GM12878 (cell line): ENCODE measurements at regions not wholly inside any gene's neighbourhood (a gene's known extent, or its start where the extent isn't known, plus 50 kb on each side); places are given as distances from the start of the nearest gene placed in this dataset.

ENCODE experiments used
- ATAC-seq: fragments of 200-7000 bp; cut with Tn5 transposase; 3 replicates; pipeline ENCODE4 v1.9.1; 2020; ENCODE audit warnings: mild to moderate bottlenecking, moderate library complexity
- BruUV-seq: library from RNA; stranded (reverse); fragments of 400-500 nt; replicated peaks from 2 replicates; lab custom pipeline; 2021; lab: Mats Ljungman, UMichigan
- CTCF ChIA-PET: fragments of 300-600 bp; sonication (Branson Sonifier 250); formaldehyde crosslinking; extraction: SDS; loops from one replicate; lab custom pipeline; 2021; ENCODE audit warnings: inconsistent platforms; lab: Yijun Ruan, JAX
- POLR2A ChIA-PET: fragments of 350-600 bp; formaldehyde crosslinking; extraction: SDS; loops from one replicate; lab custom pipeline; 2021; ENCODE audit warnings: inconsistent platforms; lab: Charles Lee
- RAD21 ChIA-PET: fragments of 300-600 bp; sonication (Branson Sonifier 250); formaldehyde crosslinking; loops from one replicate; lab custom pipeline; 2023; ENCODE audit warnings: antibody characterized with exemption; ENCODE audit not compliant: unreplicated experiment; lab: Charles Lee
- SMC1A ChIA-PET: fragments of 300-600 bp; sonication (Branson Sonifier 250); formaldehyde crosslinking; loops from one replicate; lab custom pipeline; 2023; ENCODE audit not compliant: unreplicated experiment, uncharacterized antibody; lab: Charles Lee
- DNase-seq: peaks from one replicate; pipeline ENCODE4 v3.0.0-alpha.2; 2011; ENCODE audit warnings: low read depth, low spot score
- FAIRE-seq: peaks from 3 replicates; lab custom pipeline; 2011; peaks lifted over from hg19 to GRCh38; lab: Jason Lieb, UNC
- H2AFZ ChIP-seq: 2 replicates; pipeline ENCODE4 v1.6.0; 2011; ENCODE audit warnings: low read depth, low read length, control low read depth; ENCODE audit not compliant: control insufficient read depth
- H3K27ac ChIP-seq: 2 replicates; pipeline ENCODE4 v1.5.1; 2011; ENCODE audit warnings: control low read depth; ENCODE audit not compliant: control insufficient read depth, insufficient read depth
- H3K27me3 ChIP-seq, 2 experiments: replicated peaks in 1 of 2; 2 replicates each; pipeline versions ENCODE4 v1.6.0 to v1.6.1; 2011; ENCODE audit warnings: low read length in 1 of 2; ENCODE audit not compliant: control insufficient read depth in 2 of 2, insufficient read depth in 2 of 2
- H3K36me3 ChIP-seq, 2 experiments: 2 replicates each; pipeline ENCODE4 v1.5.1; 2011; ENCODE audit warnings: low read length in 1 of 2; ENCODE audit not compliant: control insufficient read depth in 2 of 2, insufficient read depth in 2 of 2
- H3K4me1 ChIP-seq: 2 replicates; pipeline ENCODE4 v1.6.1; 2011; ENCODE audit warnings: mild to moderate bottlenecking, low read length, moderate library complexity, mixed read lengths; ENCODE audit not compliant: control insufficient read depth, insufficient read depth
- H3K4me2 ChIP-seq: 2 replicates; pipeline ENCODE4 v1.6.0; 2011; ENCODE audit warnings: control low read depth; ENCODE audit not compliant: control insufficient read depth, insufficient read depth
- H3K4me3 ChIP-seq: fragments of 200-600 bp; sonication (generic); 2 replicates; pipeline ENCODE4 v1.5.1; 2016
- H3K79me2 ChIP-seq: 2 replicates; pipeline ENCODE4 v1.6.0; 2011; ENCODE audit warnings: low read length; ENCODE audit not compliant: control insufficient read depth, insufficient read depth
- H3K9ac ChIP-seq: 2 replicates; pipeline ENCODE4 v1.8.0; 2011; ENCODE audit warnings: low read length, control low read depth, mixed read lengths; ENCODE audit not compliant: control insufficient read depth, insufficient read depth
- H3K9me3 ChIP-seq: replicated peaks from 3 replicates; pipeline ENCODE4 v1.5.1; 2011; ENCODE audit warnings: mild to moderate bottlenecking, low read length; ENCODE audit not compliant: control insufficient read depth, insufficient read depth
- H4K20me1 ChIP-seq: 2 replicates; pipeline ENCODE4 v1.6.0; 2011; ENCODE audit not compliant: control insufficient read depth, insufficient read depth
- CBFB ChIP-seq: IDR thresholded peaks from 2 replicates; pipeline ENCODE4 v1.6.1; 2016; ENCODE audit warnings: antibody characterized with exemption, low read depth
- CHD4 ChIP-seq: fragments of 200-600 bp; sonication (generic); IDR thresholded peaks from 2 replicates; pipeline ENCODE4 v1.6.1; 2016; ENCODE audit warnings: mild to moderate bottlenecking
- CREM ChIP-seq: IDR thresholded peaks from 2 replicates; pipeline ENCODE4 v1.6.1; 2014; ENCODE audit warnings: antibody characterized with exemption, low read depth
- IKZF1 ChIP-seq: fragments of 450-650 bp; conservative IDR thresholded peaks from 2 replicates; pipeline ENCODE4 v1.6.1; 2017; ENCODE audit warnings: antibody characterized with exemption, mild to moderate bottlenecking
- MEF2A ChIP-seq: IDR thresholded peaks from 2 replicates; pipeline ENCODE4 v1.6.1; 2011; ENCODE audit warnings: low read depth, mild to moderate bottlenecking, low read length, moderate library complexity; ENCODE audit not compliant: insufficient read depth
- NBN ChIP-seq: fragments of 450-650 bp; IDR thresholded peaks from 2 replicates; pipeline ENCODE4 v1.6.1; 2016
- PAX5 ChIP-seq: IDR thresholded peaks from 2 replicates; pipeline ENCODE4 v1.6.1; 2011; ENCODE audit warnings: low read depth, low read length, borderline replicate concordance
- PAX8 ChIP-seq: fragments of 450-650 bp; IDR thresholded peaks from 2 replicates; pipeline ENCODE4 v1.6.1; 2017; ENCODE audit warnings: mild to moderate bottlenecking, moderate library complexity
- PML ChIP-seq: IDR thresholded peaks from 2 replicates; pipeline ENCODE4 v1.6.1; 2012; ENCODE audit warnings: low read length, inconsistent platforms
- POLR2AphosphoS2 ChIP-seq: IDR thresholded peaks from 2 replicates; pipeline ENCODE4 v1.6.1; 2011; ENCODE audit warnings: low read depth, mild to moderate bottlenecking, low read length, improper control_type of control experiment, moderate library complexity
- ZNF24 ChIP-seq: fragments of 450-650 bp; IDR thresholded peaks from 2 replicates; pipeline ENCODE4 v1.6.1; 2017; ENCODE audit warnings: antibody characterized with exemption, mild to moderate bottlenecking
- WGBS: methylation state at CpG from one replicate; pipeline ENCODE4 v1.1.6; 2016; ENCODE audit warnings: low lambda C conversion rate; ENCODE audit not compliant: insufficient replicate concordance, insufficient coverage; ENCODE audit errors: missing lambda C conversion rate; 5-methylcytosine and 5-hydroxymethylcytosine counted together
- in situ Hi-C: fragments of 300-500 bp; cut with MboI; formaldehyde crosslinking; loops from 9 replicates; pipeline ENCODE4 v1.14.3; 2018; ENCODE audit warnings: mixed read lengths
- intact Hi-C: fragments of 100-400 bp; cut with micrococcal nuclease; formaldehyde crosslinking; loops from one replicate; pipeline ENCODE4 v1.14.2; 2022; ENCODE audit not compliant: unreplicated experiment
- TF ChIP-seq, protein P1 (sequence below): fragments of 450-650 bp; IDR thresholded peaks from 2 replicates; pipeline ENCODE4 v1.6.1; 2017; ENCODE audit warnings: antibody characterized with exemption, mild to moderate bottlenecking, moderate library complexity
- TF ChIP-seq, protein P2 (sequence below): IDR thresholded peaks from 2 replicates; pipeline ENCODE4 v1.6.1; 2011; ENCODE audit warnings: borderline replicate concordance, low read depth, mild to moderate bottlenecking, moderate library complexity, low read length; ENCODE audit not compliant: insufficient read depth, poor library complexity, severe bottlenecking
- TF ChIP-seq, protein P3 (sequence below): IDR thresholded peaks from 2 replicates; pipeline ENCODE4 v1.6.1; 2011; ENCODE audit warnings: borderline replicate concordance, low read depth, mild to moderate bottlenecking, moderate library complexity, mixed read lengths, low read length; ENCODE audit not compliant: insufficient read depth; ENCODE audit errors: extremely low read length

DNA sequence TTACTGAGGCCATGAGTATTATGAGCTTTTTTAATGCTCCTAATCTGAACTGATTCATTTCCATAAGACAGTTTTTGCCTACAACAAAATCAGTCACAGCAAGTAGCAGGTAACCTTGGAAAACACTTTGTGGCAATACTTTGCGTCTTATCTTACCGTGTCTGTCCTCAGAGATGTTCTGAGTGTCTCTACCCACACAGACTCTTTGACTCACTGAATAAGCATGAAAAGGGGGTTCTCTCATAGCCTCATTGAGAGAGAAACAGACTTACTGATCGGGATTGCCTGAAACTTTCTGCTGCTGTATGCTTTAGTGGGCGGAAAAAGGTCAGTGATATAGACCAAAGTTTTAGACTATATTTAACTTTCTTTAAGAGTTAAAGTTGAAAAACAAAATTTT is 92.6 kb downstream of the MYL12B start (continued):
- TF ChIP-seq, protein P1, sequence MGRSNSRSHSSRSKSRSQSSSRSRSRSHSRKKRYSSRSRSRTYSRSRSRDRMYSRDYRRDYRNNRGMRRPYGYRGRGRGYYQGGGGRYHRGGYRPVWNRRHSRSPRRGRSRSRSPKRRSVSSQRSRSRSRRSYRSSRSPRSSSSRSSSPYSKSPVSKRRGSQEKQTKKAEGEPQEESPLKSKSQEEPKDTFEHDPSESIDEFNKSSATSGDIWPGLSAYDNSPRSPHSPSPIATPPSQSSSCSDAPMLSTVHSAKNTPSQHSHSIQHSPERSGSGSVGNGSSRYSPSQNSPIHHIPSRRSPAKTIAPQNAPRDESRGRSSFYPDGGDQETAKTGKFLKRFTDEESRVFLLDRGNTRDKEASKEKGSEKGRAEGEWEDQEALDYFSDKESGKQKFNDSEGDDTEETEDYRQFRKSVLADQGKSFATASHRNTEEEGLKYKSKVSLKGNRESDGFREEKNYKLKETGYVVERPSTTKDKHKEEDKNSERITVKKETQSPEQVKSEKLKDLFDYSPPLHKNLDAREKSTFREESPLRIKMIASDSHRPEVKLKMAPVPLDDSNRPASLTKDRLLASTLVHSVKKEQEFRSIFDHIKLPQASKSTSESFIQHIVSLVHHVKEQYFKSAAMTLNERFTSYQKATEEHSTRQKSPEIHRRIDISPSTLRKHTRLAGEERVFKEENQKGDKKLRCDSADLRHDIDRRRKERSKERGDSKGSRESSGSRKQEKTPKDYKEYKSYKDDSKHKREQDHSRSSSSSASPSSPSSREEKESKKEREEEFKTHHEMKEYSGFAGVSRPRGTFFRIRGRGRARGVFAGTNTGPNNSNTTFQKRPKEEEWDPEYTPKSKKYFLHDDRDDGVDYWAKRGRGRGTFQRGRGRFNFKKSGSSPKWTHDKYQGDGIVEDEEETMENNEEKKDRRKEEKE: no peak

DNA sequence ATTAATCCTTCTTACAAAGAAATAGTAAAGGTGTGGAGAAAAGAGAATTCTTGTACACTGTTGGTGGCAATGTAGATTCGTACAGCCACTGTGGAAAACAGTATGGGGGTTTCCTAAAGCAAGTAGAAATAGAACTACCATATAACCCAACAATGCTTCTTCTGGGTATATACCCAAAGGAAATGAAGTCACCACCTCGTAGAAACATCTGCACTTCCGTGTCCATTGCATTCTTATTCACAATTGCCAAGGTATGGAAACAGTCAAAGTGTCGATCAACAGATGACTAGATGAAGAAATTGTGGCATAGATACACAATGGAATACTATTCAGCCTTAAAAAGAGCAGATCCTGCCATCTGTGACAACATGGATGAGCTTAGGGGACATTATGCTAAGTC is 93.4 kb upstream of the TGIF1 start:
- Histone ChIP-seq H3K4me2 (no peak overlapping the region), H3K36me3 (no peaks in the 10 kb centered on the region), H3K9me3 (no peaks in the 10 kb centered on the region), H2AFZ (no peak overlapping the region), H3K27me3 (no peaks in the 10 kb centered on the region), H3K4me1 (no peaks in the 10 kb centered on the region), H3K9ac (no peak overlapping the region), H3K79me2 (no peaks in the 10 kb centered on the region), H4K20me1 (no peaks in the 10 kb centered on the region), H3K4me3 (no peak overlapping the region), H3K27ac (no peak overlapping the region)
- CTCF ChIA-PET: no interaction called here
- TF ChIP-seq, protein P1: no peak
- TF ChIP-seq CREM: no peak
- TF ChIP-seq PAX8: no peak
- no peak for TF ChIP-seq PAX5
- no peak for TF ChIP-seq PML
- no peak for TF ChIP-seq IKZF1
- TF ChIP-seq CHD4: no peak
- no peak for TF ChIP-seq POLR2AphosphoS2
- TF ChIP-seq, protein P2, sequence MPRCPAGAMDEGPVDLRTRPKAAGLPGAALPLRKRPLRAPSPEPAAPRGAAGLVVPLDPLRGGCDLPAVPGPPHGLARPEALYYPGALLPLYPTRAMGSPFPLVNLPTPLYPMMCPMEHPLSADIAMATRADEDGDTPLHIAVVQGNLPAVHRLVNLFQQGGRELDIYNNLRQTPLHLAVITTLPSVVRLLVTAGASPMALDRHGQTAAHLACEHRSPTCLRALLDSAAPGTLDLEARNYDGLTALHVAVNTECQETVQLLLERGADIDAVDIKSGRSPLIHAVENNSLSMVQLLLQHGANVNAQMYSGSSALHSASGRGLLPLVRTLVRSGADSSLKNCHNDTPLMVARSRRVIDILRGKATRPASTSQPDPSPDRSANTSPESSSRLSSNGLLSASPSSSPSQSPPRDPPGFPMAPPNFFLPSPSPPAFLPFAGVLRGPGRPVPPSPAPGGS: no peak
- no peak for TF ChIP-seq ZNF24
- TF ChIP-seq, protein P3, sequence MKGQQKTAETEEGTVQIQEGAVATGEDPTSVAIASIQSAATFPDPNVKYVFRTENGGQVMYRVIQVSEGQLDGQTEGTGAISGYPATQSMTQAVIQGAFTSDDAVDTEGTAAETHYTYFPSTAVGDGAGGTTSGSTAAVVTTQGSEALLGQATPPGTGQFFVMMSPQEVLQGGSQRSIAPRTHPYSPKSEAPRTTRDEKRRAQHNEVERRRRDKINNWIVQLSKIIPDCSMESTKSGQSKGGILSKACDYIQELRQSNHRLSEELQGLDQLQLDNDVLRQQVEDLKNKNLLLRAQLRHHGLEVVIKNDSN: no peak
- TF ChIP-seq CBFB: no peak
- TF ChIP-seq MEF2A: no peak
- TF ChIP-seq NBN: no peak
- FAIRE-seq: no peak
- intact Hi-C loops: no loop called here
- ATAC-seq: no peak
- SMC1A ChIA-PET: interaction anchor here (1.2 kb wide), 1 partner anchor 9 kb away, joined by 4 read pairs; no protein-coding TSS in a partner anchor
- BruUV-seq: no TSS peak
- 10% methylated on average over 4 of the region's 4 CpGs for WGBS
- RAD21 ChIA-PET: no interaction called here
- no peak for DNase-seq
- in situ Hi-C loops: no loop called here
- POLR2A ChIA-PET: no interaction called here
